IPS-15b (cell line): ENCODE measurements at regions not wholly inside any gene's neighbourhood (a gene's known extent, or its start where the extent isn't known, plus 50 kb on each side); places are given as distances from the start of the nearest gene placed in this dataset.
"Not testable (repeated sequence)": the region's sequence is repeated elsewhere in the genome, so short reads cannot be mapped to it uniquely, and the experiment has no call there.

ENCODE experiments used
- H3K27me3 ChIP-seq: one replicate; pipeline ENCODE4 v1.6.1; 2013; ENCODE audit warnings: low read length; ENCODE audit not compliant: control insufficient read depth, insufficient read depth
- H3K36me3 ChIP-seq: one replicate; pipeline ENCODE4 v1.6.1; 2013; ENCODE audit warnings: low read length; ENCODE audit not compliant: control insufficient read depth, insufficient read depth
- H3K4me1 ChIP-seq: one replicate; pipeline ENCODE4 v1.6.1; 2013; ENCODE audit warnings: mild to moderate bottlenecking, low read length; ENCODE audit not compliant: control insufficient read depth, insufficient read depth
- H3K4me3 ChIP-seq: one replicate; pipeline ENCODE4 v1.5.1; 2013; ENCODE audit warnings: low read depth, low read length
- H3K9ac ChIP-seq: one replicate; pipeline ENCODE4 v1.6.1; 2013; ENCODE audit warnings: low read depth, mild to moderate bottlenecking, low read length
- H3K9me3 ChIP-seq: one replicate; pipeline ENCODE4 v1.6.1; 2013; ENCODE audit warnings: mild to moderate bottlenecking, low read length; ENCODE audit not compliant: control insufficient read depth, insufficient read depth

DNA sequence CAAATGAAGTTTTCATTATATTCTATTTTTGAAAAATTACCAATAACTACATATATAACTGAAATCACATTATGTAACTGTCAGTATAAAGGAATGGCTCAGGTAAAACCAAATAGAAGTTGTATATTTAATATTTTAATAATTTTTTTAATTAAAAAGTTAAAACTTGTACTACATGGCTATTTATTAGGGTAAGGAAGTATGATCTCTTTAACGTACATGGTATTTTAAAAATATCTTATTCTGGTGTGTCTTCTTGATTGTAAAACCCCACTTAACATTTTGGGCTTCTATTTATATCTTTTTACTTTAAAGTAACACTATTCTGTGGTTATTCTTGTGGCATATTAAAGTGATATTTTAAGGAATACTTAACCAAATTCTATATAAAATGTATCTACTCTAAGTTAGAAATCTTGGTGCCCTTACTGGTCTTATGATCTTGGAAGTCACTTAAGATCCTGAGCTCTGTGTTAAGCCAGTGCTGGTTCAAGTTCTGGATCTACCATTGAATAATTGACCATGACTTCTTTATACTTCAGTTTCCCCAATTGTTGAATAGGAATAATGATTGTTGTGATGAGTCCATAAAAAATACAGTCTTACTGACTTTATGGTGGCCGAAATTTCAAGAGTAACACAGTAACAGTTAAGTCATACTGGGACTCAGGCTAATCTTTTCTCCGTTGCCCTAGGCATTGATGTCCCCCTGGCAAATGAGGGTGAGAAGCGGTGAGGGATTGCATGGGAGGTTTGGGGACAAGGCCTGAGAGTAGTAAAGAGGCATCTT, 97.1 kb upstream of the TPTE start:
- not testable (repeated sequence) for H3K27me3 ChIP-seq, H3K9ac ChIP-seq, H3K36me3 ChIP-seq, H3K4me3 ChIP-seq, H3K4me1 ChIP-seq
- peaks cover 60% of the 10 kb centered on the region for H3K9me3 ChIP-seq

DNA sequence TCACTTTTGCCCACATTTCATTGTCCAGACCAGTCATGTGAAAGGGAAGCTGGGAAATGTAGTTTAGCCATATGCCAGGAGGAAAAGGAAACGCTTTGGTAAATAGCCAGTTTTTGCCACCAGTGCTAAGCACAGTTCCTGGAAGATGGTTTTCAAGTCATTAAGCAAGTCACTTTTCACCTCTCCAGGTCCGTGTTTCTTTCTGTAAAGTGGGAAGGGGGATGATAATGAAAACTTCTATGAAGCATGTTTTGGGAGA, 96.6 kb upstream of the TPTE start:
- H3K9ac ChIP-seq, H3K27me3 ChIP-seq, H3K4me3 ChIP-seq, H3K4me1 ChIP-seq, H3K36me3 ChIP-seq: not testable (repeated sequence)
- peaks cover 60% of the 10 kb centered on the region for H3K9me3 ChIP-seq

DNA sequence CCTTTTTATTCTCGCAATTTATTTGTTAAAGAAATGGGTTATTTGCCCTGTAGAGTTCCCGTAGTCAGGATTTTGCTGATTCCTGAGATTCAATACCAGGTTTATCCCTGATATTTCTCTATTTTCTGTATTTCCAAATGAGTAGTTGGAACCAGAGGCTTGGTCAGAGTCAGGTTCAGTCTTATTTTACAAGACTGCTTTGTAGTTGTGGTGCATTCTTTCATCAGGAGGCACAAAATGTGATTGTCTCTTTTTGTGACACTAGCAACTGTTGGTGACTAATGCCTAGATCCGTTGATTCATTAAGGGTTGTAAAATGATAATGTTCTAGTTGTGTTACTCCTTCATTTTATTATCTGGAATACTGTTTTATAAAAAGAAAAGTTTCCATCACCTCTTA, 95.5 kb upstream of the TPTE start:
- Histone ChIP-seq H3K9ac (no peak overlapping the region), H3K4me1 (no peaks in the 10 kb centered on the region), H3K4me3 (no peak overlapping the region), H3K27me3 (no peaks in the 10 kb centered on the region), H3K36me3 (no peaks in the 10 kb centered on the region), H3K9me3 (peaks cover 59% of the 10 kb centered on the region)

DNA sequence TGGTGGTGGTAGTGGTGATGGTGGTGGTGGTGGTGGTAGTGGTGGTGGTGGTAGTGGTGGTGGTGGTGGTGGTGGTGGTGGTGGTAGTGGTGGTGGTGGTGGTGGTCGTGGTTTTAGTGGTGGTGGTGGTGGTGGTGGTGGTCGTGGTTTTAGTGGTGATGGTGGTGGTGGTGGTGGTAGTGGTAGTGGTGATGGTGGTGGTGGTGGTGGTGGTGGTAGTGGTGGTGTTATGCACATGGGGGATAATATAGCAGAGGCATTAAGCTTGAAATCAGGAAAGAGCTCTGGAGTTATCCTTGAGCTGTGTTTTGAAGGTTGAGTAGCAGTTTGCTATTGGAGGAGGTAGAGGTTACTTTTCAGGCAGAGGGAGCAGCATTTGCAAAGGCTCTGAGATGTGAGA, 94.6 kb upstream of the TPTE start:
- H3K4me1 ChIP-seq, H3K36me3 ChIP-seq, H3K4me3 ChIP-seq, H3K9ac ChIP-seq, H3K27me3 ChIP-seq: not testable (repeated sequence)
- H3K9me3 ChIP-seq = peaks cover 62% of the 10 kb centered on the region

DNA sequence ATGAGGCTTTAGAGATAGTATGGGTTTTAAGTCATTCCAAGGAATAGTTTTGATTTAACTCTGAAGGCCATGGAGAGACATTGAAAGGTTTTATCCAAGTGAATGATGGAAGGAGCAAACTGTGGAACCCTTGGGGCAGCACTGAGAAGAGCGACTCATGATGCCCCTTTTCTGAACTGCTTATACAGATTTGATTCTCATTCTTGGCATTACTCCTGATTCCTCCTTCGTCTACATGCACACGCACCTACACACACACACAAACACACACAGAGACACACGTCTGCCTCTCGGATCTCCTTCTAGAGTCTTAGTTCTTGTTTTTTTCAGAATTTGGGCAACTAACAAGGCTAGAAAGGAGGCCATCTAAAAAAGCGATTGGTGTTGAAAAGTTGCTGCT, 94.1 kb upstream of the TPTE start:
- not testable (repeated sequence) for H3K36me3 ChIP-seq, H3K27me3 ChIP-seq, H3K4me3 ChIP-seq, H3K9ac ChIP-seq, H3K4me1 ChIP-seq
- peaks cover 62% of the 10 kb centered on the region for H3K9me3 ChIP-seq

DNA sequence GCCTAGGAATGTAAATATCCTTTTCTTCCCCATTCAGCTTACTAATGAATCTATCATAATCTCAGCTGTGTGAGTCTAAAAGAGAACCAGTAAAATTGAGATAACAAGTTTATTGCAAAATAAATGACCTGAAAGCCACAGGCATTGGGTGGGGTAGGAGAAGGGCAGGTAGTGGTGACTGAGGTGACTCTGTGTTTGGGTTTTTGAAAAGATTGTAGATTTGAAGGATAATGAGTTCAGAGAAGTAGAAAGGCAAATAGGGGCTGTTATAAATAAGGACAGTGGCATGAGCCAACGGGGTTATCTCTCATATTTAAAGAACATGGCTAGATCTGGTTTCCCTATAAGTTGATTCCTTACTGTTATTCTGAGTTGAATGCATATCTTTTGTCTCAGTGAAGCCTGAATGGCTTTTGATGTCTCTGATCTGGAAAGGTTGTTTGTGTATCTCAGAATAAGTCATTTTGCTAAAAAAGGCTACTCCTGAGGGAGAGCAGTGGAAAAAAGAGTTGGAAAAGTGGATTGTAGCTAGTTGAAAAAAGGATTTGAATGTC, 92.3 kb upstream of the TPTE start:
- not testable (repeated sequence) for H3K4me3 ChIP-seq, H3K9ac ChIP-seq, H3K4me1 ChIP-seq, H3K36me3 ChIP-seq, H3K27me3 ChIP-seq
- peaks cover 65% of the 10 kb centered on the region for H3K9me3 ChIP-seq

DNA sequence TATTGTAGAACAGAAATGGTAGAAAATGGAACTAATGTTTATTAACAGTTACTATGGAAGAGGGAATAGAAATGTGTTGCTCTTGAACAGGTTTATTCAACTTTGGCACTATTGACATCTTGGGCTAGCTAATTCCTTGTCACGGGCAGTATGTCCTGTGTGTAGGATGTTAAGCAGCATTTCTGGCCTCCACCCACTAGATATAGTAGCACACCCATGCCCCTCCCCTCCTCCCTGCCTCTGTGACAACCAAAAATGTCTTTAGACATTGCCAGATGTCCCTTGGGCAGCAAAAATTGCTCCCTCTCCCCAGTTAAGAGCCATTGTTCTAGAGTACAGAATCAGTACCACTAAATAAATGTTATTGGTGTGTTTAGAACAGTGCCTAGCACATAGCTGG, 91.4 kb upstream of the TPTE start:
- Histone ChIP-seq H3K4me3 (no peak overlapping the region), H3K9ac (no peak overlapping the region), H3K9me3 (peaks cover 58% of the 10 kb centered on the region), H3K36me3 (no peaks in the 10 kb centered on the region), H3K27me3 (no peaks in the 10 kb centered on the region), H3K4me1 (no peaks in the 10 kb centered on the region)

DNA sequence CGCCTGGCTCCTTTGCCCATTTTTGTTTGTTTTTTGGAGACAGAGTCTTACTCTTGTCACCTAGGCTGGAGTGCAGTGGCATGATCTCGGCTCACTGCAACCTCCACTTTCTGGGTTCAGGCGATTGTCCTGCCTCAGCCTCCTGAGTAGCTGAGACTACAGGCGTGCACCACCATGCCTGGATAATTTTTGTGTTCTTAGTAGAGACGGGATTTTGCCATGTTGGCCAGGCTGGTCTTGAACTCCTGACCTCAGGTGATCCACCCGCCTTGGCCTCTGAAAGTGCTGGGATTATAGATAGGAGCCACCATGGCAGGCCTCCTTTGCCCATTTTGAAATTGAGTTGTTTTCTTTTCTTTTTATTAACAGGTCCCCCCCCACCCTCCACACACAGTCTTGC, 89.4 kb upstream of the TPTE start:
- H3K27me3 ChIP-seq, H3K36me3 ChIP-seq, H3K4me3 ChIP-seq, H3K4me1 ChIP-seq, H3K9ac ChIP-seq: not testable (repeated sequence)
- H3K9me3 ChIP-seq = peaks cover 47% of the 10 kb centered on the region

DNA sequence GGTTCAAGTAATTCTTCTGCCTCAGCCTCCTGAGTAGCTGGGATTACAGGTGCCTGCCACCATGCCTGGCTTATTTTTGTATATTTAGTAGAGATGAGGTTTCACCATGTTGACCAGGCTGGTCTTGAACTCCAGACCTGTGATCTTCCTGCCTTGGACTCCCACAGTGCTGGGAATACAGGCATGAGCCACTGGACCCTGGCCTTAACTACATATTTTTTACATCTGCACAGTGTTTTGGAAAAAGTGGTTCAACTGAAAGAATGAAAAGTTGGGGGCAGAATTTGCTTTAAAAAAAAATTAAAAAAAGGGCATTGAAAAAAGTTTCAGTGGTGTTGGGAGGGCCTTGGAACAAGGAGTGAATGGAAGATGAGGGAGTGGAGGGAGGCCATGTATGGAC, 88.9 kb upstream of the TPTE start:
- H3K4me1 ChIP-seq, H3K9ac ChIP-seq, H3K36me3 ChIP-seq, H3K27me3 ChIP-seq, H3K4me3 ChIP-seq: not testable (repeated sequence)
- H3K9me3 ChIP-seq = peaks cover 43% of the 10 kb centered on the region

DNA sequence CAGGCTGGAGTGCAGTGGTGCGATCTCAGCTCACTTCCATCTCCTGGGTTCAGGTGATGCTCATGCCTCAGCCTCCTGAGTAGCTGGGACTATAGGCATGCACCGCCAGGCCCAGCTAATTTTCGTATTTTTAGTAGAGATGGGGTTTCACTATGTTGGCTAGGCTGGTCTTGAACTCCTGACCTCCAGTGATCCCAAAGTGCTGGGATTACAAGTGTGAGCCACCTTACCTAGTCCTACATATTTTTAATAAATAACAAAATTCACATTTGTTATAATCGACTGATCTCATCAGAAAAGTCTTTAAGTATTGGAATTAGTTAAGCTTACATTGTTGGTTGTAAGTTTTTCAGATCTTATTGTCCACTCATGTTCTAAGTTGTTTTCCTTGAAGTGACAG, 83.4 kb upstream of the TPTE start:
- H3K4me1 ChIP-seq, H3K4me3 ChIP-seq, H3K9ac ChIP-seq, H3K27me3 ChIP-seq, H3K36me3 ChIP-seq: not testable (repeated sequence)
- peaks cover 25% of the 10 kb centered on the region for H3K9me3 ChIP-seq

DNA sequence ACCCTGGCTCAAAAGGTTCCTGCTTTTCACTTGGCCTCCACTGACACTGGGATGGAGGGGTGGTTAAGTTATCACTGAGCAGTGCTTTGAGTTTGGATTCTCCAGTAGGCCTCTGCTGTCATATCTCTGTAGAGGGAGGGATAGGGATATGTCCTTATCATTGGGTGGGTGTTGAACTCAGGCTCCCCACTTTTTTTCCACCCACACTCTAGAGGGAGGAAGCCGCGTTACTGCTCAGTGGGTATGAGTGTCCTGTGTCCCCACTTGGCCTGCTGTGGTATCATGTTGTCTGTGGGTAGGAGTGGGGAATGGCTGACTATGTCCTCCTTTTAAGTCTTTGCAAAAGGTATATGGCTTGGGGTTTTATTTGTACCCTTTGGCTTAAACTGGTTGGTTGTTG, 80.7 kb upstream of the TPTE start:
- not testable (repeated sequence) for H3K36me3 ChIP-seq, H3K4me1 ChIP-seq, H3K4me3 ChIP-seq, H3K27me3 ChIP-seq, H3K9ac ChIP-seq
- peaks cover 30% of the 10 kb centered on the region for H3K9me3 ChIP-seq

DNA sequence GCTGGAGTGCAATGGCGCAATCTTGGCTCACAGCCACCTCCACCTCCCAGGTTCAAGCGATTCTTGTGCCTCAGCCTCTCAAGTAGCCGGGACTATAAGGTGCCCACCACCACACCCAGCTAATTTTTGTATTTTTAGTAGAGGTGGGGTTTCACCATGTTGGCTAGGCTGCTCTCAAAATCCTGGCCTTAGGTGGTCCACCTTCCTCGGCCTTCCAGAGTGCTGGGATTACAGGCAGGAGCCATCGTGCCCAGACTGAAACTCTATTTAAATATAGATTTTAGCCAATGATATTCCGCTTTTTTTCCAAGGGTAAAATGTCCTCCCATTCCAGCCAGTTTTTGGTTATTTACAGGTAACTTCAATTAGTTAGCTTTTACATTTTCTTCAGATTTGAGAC, 79.4 kb upstream of the TPTE start:
- not testable (repeated sequence) for H3K9ac ChIP-seq, H3K27me3 ChIP-seq, H3K4me3 ChIP-seq, H3K36me3 ChIP-seq, H3K4me1 ChIP-seq
- H3K9me3 ChIP-seq = peaks cover 30% of the 10 kb centered on the region
